H1 (cell line): ENCODE measurements at regions not wholly inside any gene's neighbourhood (a gene's known extent, or its start where the extent isn't known, plus 50 kb on each side); places are given as distances from the start of the nearest gene placed in this dataset.

Experiments
- CTCF ChIA-PET: fragments of 300-600 bp; sonication (Branson Sonifier 250); formaldehyde crosslinking; loops from one replicate; lab custom pipeline; 2021; ENCODE audit not compliant: partially characterized antibody; lab: Charles Lee
- POLR2A ChIA-PET: fragments of 300-600 bp; sonication (Branson Sonifier 250); formaldehyde crosslinking; loops from one replicate; lab custom pipeline; 2021; ENCODE audit warnings: inconsistent platforms; ENCODE audit not compliant: partially characterized antibody; lab: Charles Lee
- DNase-seq, 2 experiments: peaks; one replicate each; pipeline versions ENCODE4 v3.0.0 to v3.0.0-alpha.2; 2010 to 2022; ENCODE audit warnings: low spot score in 2 of 2, low read depth in 1 of 2, mixed read lengths in 1 of 2
- FAIRE-seq: peaks from 2 replicates; lab custom pipeline; 2011; peaks lifted over from hg19 to GRCh38; lab: Jason Lieb, UNC
- H2AFZ ChIP-seq: 2 replicates; pipeline ENCODE4 v1.8.1; 2012; ENCODE audit warnings: low read length, inconsistent platforms
- H2AK5ac ChIP-seq: 2 replicates; pipeline ENCODE4 v1.6.1; 2013; ENCODE audit warnings: low read depth, low read length
- H2BK120ac ChIP-seq: replicated peaks from 2 replicates; pipeline ENCODE3; 2013; ENCODE audit warnings: low read depth, low read length, inconsistent platforms
- H2BK12ac ChIP-seq: 2 replicates; pipeline ENCODE4 v1.6.1; 2013; ENCODE audit warnings: low read depth, low read length
- H2BK15ac ChIP-seq: 2 replicates; pipeline ENCODE4 v1.6.1; 2013; ENCODE audit warnings: low read length
- H2BK20ac ChIP-seq: 2 replicates; pipeline ENCODE4 v1.6.1; 2013; ENCODE audit warnings: low read length
- H2BK5ac ChIP-seq: 2 replicates; pipeline ENCODE4 v1.6.1; 2013; ENCODE audit warnings: low read depth, low read length
- H3K14ac ChIP-seq: 2 replicates; pipeline ENCODE4 v1.6.1; 2013; ENCODE audit warnings: inconsistent platforms; ENCODE audit not compliant: insufficient read length
- H3K18ac ChIP-seq: 2 replicates; pipeline ENCODE4 v1.6.1; 2013; ENCODE audit warnings: low read length; ENCODE audit errors: extremely low read depth
- H3K23ac ChIP-seq: 2 replicates; pipeline ENCODE4 v1.6.1; 2013; ENCODE audit warnings: inconsistent platforms; ENCODE audit not compliant: insufficient read length
- H3K23me2 ChIP-seq: 2 replicates; pipeline ENCODE4 v1.6.1; 2013; ENCODE audit warnings: low read depth, low read length
- H3K27ac ChIP-seq: 2 replicates; pipeline ENCODE4 v1.6.1; 2011; ENCODE audit warnings: low read depth, low read length, inconsistent platforms
- H3K27me3 ChIP-seq, 4 experiments: replicated peaks in 1 of 4; 1 replicate in 1 of 4; 2 replicates in 3 of 4; pipeline versions ENCODE4 v1.6.1 to v1.8.1; 2011 to 2013; ENCODE audit warnings: low read length in 3 of 4, mild to moderate bottlenecking in 3 of 4, inconsistent platforms in 2 of 4, mixed read lengths in 2 of 4, moderate library complexity in 1 of 4; ENCODE audit not compliant: control insufficient read depth in 3 of 4, insufficient read depth in 3 of 4; ENCODE audit errors: extremely low read depth in 1 of 4
- H3K36me3 ChIP-seq, 4 experiments: 2 replicates each; pipeline versions ENCODE4 v1.6.1 to v1.8.1; 2011 to 2013; ENCODE audit warnings: mild to moderate bottlenecking in 4 of 4, low read length in 3 of 4, moderate library complexity in 2 of 4, control low read depth in 1 of 4, inconsistent platforms in 1 of 4; ENCODE audit not compliant: insufficient read depth in 4 of 4, control insufficient read depth in 2 of 4
- H3K4ac ChIP-seq: replicated peaks from 2 replicates; pipeline ENCODE3; 2013; ENCODE audit warnings: low read length, low read depth, mixed read lengths, inconsistent platforms; ENCODE audit not compliant: insufficient read length
- H3K4me1 ChIP-seq, 4 experiments: replicated peaks in 1 of 4; 1 replicate in 1 of 4; 2 replicates in 3 of 4; pipeline versions ENCODE4 v1.6.1 to v1.8.1; 2011 to 2013; ENCODE audit warnings: low read length in 3 of 4, inconsistent platforms in 2 of 4, mixed read lengths in 1 of 4; ENCODE audit not compliant: insufficient read depth in 4 of 4, control insufficient read depth in 3 of 4
- H3K4me2 ChIP-seq, 2 experiments: 2 replicates each; pipeline versions ENCODE4 v1.6.1 to v1.8.1; 2011 to 2013; ENCODE audit warnings: low read depth in 2 of 2, low read length in 2 of 2, control low read depth in 1 of 2, inconsistent platforms in 1 of 2, mild to moderate bottlenecking in 1 of 2; ENCODE audit not compliant: insufficient read depth in 1 of 2
- H3K4me3 ChIP-seq, 4 experiments: fragments of 200-600, 300-600 bp in 1 of 4; sonication (generic), shearing (Covaris generic), sonication (Bioruptor Twin) in 1 of 4; 2 replicates each; pipeline versions ENCODE4 v1.5.1 to v1.8.1; 2011 to 2016; ENCODE audit warnings: low read length in 4 of 4, low read depth in 3 of 4, control low read depth in 2 of 4, inconsistent platforms in 2 of 4, mild to moderate bottlenecking in 2 of 4, mixed read lengths in 1 of 4, moderate library complexity in 1 of 4; ENCODE audit not compliant: insufficient read depth in 2 of 4; ENCODE audit errors: extremely low read depth in 1 of 4
- H3K56ac ChIP-seq: replicated peaks from 2 replicates; pipeline ENCODE3; 2013; ENCODE audit warnings: low read depth, mild to moderate bottlenecking, mixed read lengths, low read length, inconsistent platforms; ENCODE audit not compliant: insufficient read length
- H3K79me1 ChIP-seq: 2 replicates; pipeline ENCODE4 v1.6.1; 2013; ENCODE audit warnings: low read depth, low read length, control low read depth
- H3K79me2 ChIP-seq, 2 experiments: 2 replicates each; pipeline versions ENCODE4 v1.6.1 to v1.8.1; 2012 to 2013; ENCODE audit warnings: low read length in 2 of 2, mild to moderate bottlenecking in 2 of 2, inconsistent platforms in 1 of 2; ENCODE audit not compliant: insufficient read depth in 2 of 2, control insufficient read depth in 1 of 2
- H3K9ac ChIP-seq, 4 experiments: replicated peaks in 1 of 4; 1 replicate in 1 of 4; 2 replicates in 3 of 4; pipeline versions ENCODE4 v1.6.1 to v1.8.1; 2011 to 2013; ENCODE audit warnings: low read depth in 3 of 4, low read length in 3 of 4, control low read depth in 2 of 4, mild to moderate bottlenecking in 2 of 4, moderate library complexity in 2 of 4, inconsistent platforms in 1 of 4; ENCODE audit errors: extremely low read depth in 1 of 4
- H3K9me3 ChIP-seq, 2 experiments: 2 replicates each; pipeline versions ENCODE4 v1.6.1 to v1.8.1; 2012 to 2013; ENCODE audit warnings: mild to moderate bottlenecking in 2 of 2, moderate library complexity in 2 of 2, control low read depth in 1 of 2, inconsistent platforms in 1 of 2, low read depth in 1 of 2, low read length in 1 of 2, mixed read lengths in 1 of 2; ENCODE audit not compliant: insufficient read depth in 2 of 2
- H4K20me1 ChIP-seq, 2 experiments: replicated peaks in 1 of 2; 2 replicates each; pipeline versions ENCODE3 to v1.8.1; 2011 to 2013; ENCODE audit warnings: inconsistent platforms in 2 of 2, low read length in 2 of 2, mild to moderate bottlenecking in 1 of 2; ENCODE audit not compliant: insufficient read depth in 2 of 2, control insufficient read depth in 1 of 2
- H4K5ac ChIP-seq: 2 replicates; pipeline ENCODE4 v1.6.1; 2013; ENCODE audit warnings: low read length, low read depth, mixed read lengths, inconsistent platforms; ENCODE audit not compliant: insufficient read length
- H4K8ac ChIP-seq: 2 replicates; pipeline ENCODE4 v1.8.0; 2013; ENCODE audit warnings: mild to moderate bottlenecking, moderate library complexity, low read length, inconsistent platforms; ENCODE audit not compliant: insufficient read depth; ENCODE audit errors: extremely low read depth
- H4K91ac ChIP-seq: replicated peaks from 2 replicates; pipeline ENCODE3; 2013; ENCODE audit warnings: low read length, mixed read lengths, inconsistent platforms; ENCODE audit not compliant: insufficient read length
- CBX5 ChIP-seq: fragments of 300-800, 300-1000 bp; sonication (generic); IDR thresholded peaks from 2 replicates; pipeline ENCODE4 v1.7.1; 2016; ENCODE audit warnings: antibody characterized with exemption, low read length, low read depth
- NANOG ChIP-seq: IDR thresholded peaks from 2 replicates; pipeline ENCODE4 v1.6.1; 2011; ENCODE audit warnings: low read length, low read depth, mild to moderate bottlenecking, inconsistent platforms; ENCODE audit not compliant: insufficient read depth, poor library complexity, severe bottlenecking
- RBBP5 ChIP-seq: IDR thresholded peaks from 2 replicates; pipeline ENCODE4 v1.7.1; 2012; ENCODE audit warnings: low read depth, mild to moderate bottlenecking, inconsistent platforms, low read length, moderate library complexity, borderline replicate concordance
- RXRA ChIP-seq: IDR thresholded peaks from 2 replicates; pipeline ENCODE4 v1.6.1; 2011; ENCODE audit warnings: low read depth, mild to moderate bottlenecking, low read length, moderate library complexity; ENCODE audit not compliant: insufficient read depth
- SIRT6 ChIP-seq: IDR thresholded peaks from one replicate; pipeline ENCODE4 v1.7.1; 2012; ENCODE audit warnings: low read length, inconsistent platforms
- SP1 ChIP-seq: IDR thresholded peaks from 2 replicates; pipeline ENCODE4 v1.6.1; 2011; ENCODE audit warnings: low read depth, low read length
- TAF1 ChIP-seq: IDR thresholded peaks from 2 replicates; pipeline ENCODE4 v1.6.1; 2011; ENCODE audit warnings: mild to moderate bottlenecking, low read depth, low read length
- WGBS, 2 experiments: shearing (Covaris generic) in 1 of 2; methylation state at CpG; one replicate each; pipeline versions ENCODE4 v1.1.6 to v1.1.7; 2013 to 2015; ENCODE audit warnings: low lambda C conversion rate in 2 of 2, mixed read lengths in 2 of 2, inconsistent platforms in 1 of 2, low coverage in 1 of 2, missing lambda C conversion rate in 1 of 2; ENCODE audit not compliant: insufficient replicate concordance in 2 of 2, insufficient coverage in 1 of 2, insufficient read length in 1 of 2; ENCODE audit errors: extremely low coverage in 1 of 2, missing lambda C conversion rate in 1 of 2; 5-methylcytosine and 5-hydroxymethylcytosine counted together

DNA sequence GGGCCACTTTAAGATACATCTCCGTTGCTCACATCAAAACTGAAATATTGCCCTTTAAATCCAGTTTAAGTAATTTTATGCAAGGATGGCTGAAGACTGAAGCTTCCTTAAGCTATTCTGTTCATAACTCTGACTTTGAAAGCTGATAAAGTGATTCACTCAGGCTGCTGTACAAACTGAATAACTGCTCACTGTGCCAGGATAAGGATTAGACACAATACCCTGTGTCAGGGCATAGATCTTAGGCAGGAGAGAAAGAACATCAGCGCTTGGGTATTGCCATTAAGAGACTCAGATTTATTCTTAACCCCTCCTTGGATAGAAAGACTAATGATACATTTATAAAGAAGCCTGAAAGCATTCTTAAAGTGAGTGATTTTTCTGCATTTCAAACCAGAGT is 614.5 kb upstream of the ZWINT start:
- H3K56ac ChIP-seq: no peak overlapping the region
- no peaks in the 10 kb centered on the region for H3K36me3 ChIP-seq
- no peaks in the 10 kb centered on the region for H3K4me1 ChIP-seq
- CTCF ChIA-PET: no interaction called here
- H3K14ac ChIP-seq: no peak overlapping the region
- WGBS, 2 experiments: 96% methylated on average over 2 of the region's 2 CpGs; no CpG with 5 or more reads in 1 of the 2 experiments
- TF ChIP-seq NANOG: no peak
- TF ChIP-seq SP1: no peak
- TF ChIP-seq RBBP5: no peak
- TF ChIP-seq CBX5: no peak
- TF ChIP-seq TAF1: no peak
- TF ChIP-seq SIRT6: no peak
- TF ChIP-seq RXRA: no peak
- no peak overlapping the region for H3K4me2 ChIP-seq
- H2BK20ac ChIP-seq: no peak overlapping the region
- H3K9me3 ChIP-seq: no peaks in the 10 kb centered on the region
- no peak overlapping the region for H3K18ac ChIP-seq
- no peak overlapping the region for H3K4ac ChIP-seq
- H3K79me2 ChIP-seq: no peaks in the 10 kb centered on the region
- no peak overlapping the region for H2BK12ac ChIP-seq
- no peak overlapping the region for H3K4me3 ChIP-seq
- no peaks in the 10 kb centered on the region for H4K20me1 ChIP-seq
- H2BK15ac ChIP-seq: no peak overlapping the region
- no peak overlapping the region for H4K91ac ChIP-seq
- DNase-seq (no peak), FAIRE-seq (no peak)
- H2BK120ac ChIP-seq: no peak overlapping the region
- H3K23me2 ChIP-seq: no peaks in the 10 kb centered on the region
- no peak overlapping the region for H2BK5ac ChIP-seq
- H3K23ac ChIP-seq: no peak overlapping the region
- H4K5ac ChIP-seq: no peak overlapping the region
- no peak overlapping the region for H2AK5ac ChIP-seq
- H3K79me1 ChIP-seq: no peaks in the 10 kb centered on the region
- no peak overlapping the region for H2AFZ ChIP-seq
- no peak overlapping the region for H3K9ac ChIP-seq
- H3K27me3 ChIP-seq: no peaks in the 10 kb centered on the region
- POLR2A ChIA-PET: no interaction called here
- H3K27ac ChIP-seq: no peak overlapping the region
- no peak overlapping the region for H4K8ac ChIP-seq
